B cell (primary cell): ENCODE measurements at regions not wholly inside any gene's neighbourhood (a gene's known extent, or its start where the extent isn't known, plus 50 kb on each side); places are given as distances from the start of the nearest gene placed in this dataset.

Source experiments
- CTCF ChIP-seq: fragments of 200-600 bp; IDR thresholded peaks from one replicate; pipeline ENCODE4 v1.8.0; 2022; ENCODE audit warnings: antibody characterized with exemption, mild to moderate bottlenecking
- EZH2 ChIP-seq: IDR thresholded peaks from 2 replicates; pipeline ENCODE4 v1.6.1; 2012; ENCODE audit warnings: borderline replicate concordance, low read depth, mild to moderate bottlenecking, moderate library complexity, low read length; ENCODE audit not compliant: insufficient read depth, poor library complexity, severe bottlenecking

GRCh38 chr10:44202952-44203351 lies 181.9 kb downstream of the CXCL12 start:
- TF ChIP-seq CTCF: no peak
- no peak for TF ChIP-seq EZH2
